DND-41 (cell line): ENCODE measurements at regions not wholly inside any gene's neighbourhood (a gene's known extent, or its start where the extent isn't known, plus 50 kb on each side); places are given as distances from the start of the nearest gene placed in this dataset.

Source experiments
- CTCF ChIP-seq: IDR thresholded peaks from 2 replicates; pipeline ENCODE4 v1.5.1; 2012; ENCODE audit warnings: borderline replicate concordance, low read length, moderate library complexity, mild to moderate bottlenecking; ENCODE audit not compliant: poor library complexity, severe bottlenecking; ENCODE audit errors: extremely low read depth
- EZH2 ChIP-seq: IDR thresholded peaks from 3 replicates; pipeline ENCODE4 v1.6.1; 2012; ENCODE audit warnings: borderline replicate concordance, low read depth, mild to moderate bottlenecking, moderate library complexity, low read length, inconsistent platforms; ENCODE audit not compliant: severe bottlenecking

- TF ChIP-seq EZH2 (no peak), CTCF (no peak)
These were observed 372.7 kb upstream of the PSMD7 start for GRCh38 chr16:73923951-73924350.
